Peyer's patch (tissue), 4 donors: ENCODE measurements at regions not wholly inside any gene's neighbourhood (a gene's known extent, or its start where the extent isn't known, plus 50 kb on each side); places are given as distances from the start of the nearest gene placed in this dataset.

Experiments used
- POLR2A ChIP-seq, 2 donors: fragments of 450-650 bp; IDR thresholded peaks; one replicate each; pipeline ENCODE4 v1.5.1; 2017; ENCODE audit warnings: antibody characterized with exemption in 2 of 2, mild to moderate bottlenecking in 2 of 2, moderate library complexity in 2 of 2
- TF ChIP-seq, protein P1 (sequence below), 6 experiments: fragments of 450-650 bp in 4 of 6; fragments of 200-600 bp in 2 of 6; sonication (generic) in 1 of 6; IDR thresholded peaks; one replicate each; pipeline ENCODE4 v1.5.1; 2017 to 2019; ENCODE audit warnings: antibody characterized with exemption in 6 of 6, mild to moderate bottlenecking in 3 of 6, moderate library complexity in 1 of 6

DNA sequence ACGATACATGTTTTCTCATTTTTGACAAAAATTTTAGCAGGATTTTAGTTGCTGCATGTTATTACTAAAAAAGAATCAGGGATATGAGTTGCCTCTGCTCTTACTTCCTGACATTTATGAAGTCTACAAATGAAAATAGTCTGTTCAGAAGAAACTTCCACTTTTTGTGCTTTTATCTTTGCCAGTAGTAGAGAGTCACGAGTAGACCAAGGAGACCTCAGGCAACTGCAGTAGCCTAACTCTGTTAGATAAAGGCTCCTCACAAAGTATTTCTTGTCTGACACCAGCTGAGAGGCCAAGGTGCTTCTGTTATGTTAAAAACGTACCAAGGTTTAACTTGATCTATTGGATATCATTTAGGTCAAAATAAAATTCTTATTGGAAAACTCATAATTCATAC, 333.9 kb downstream of the NR2F1-AS1 start:
- TF ChIP-seq, protein P1, sequence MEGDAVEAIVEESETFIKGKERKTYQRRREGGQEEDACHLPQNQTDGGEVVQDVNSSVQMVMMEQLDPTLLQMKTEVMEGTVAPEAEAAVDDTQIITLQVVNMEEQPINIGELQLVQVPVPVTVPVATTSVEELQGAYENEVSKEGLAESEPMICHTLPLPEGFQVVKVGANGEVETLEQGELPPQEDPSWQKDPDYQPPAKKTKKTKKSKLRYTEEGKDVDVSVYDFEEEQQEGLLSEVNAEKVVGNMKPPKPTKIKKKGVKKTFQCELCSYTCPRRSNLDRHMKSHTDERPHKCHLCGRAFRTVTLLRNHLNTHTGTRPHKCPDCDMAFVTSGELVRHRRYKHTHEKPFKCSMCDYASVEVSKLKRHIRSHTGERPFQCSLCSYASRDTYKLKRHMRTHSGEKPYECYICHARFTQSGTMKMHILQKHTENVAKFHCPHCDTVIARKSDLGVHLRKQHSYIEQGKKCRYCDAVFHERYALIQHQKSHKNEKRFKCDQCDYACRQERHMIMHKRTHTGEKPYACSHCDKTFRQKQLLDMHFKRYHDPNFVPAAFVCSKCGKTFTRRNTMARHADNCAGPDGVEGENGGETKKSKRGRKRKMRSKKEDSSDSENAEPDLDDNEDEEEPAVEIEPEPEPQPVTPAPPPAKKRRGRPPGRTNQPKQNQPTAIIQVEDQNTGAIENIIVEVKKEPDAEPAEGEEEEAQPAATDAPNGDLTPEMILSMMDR (IDR thresholded peaks at IDR 0.05): no peak
- TF ChIP-seq POLR2A (IDR thresholded peaks at IDR 0.05): no peak
